GM18508 (cell line): ENCODE measurements at regions not wholly inside any gene's neighbourhood (a gene's known extent, or its start where the extent isn't known, plus 50 kb on each side); places are given as distances from the start of the nearest gene placed in this dataset.

Source experiments
- ATAC-seq: cut with Tn5 transposase; IDR thresholded peaks from one replicate; pipeline ENCODE4 v1.9.1; 2021; ENCODE audit warnings: moderate number of reproducible peaks; ENCODE audit not compliant: insufficient read depth, unreplicated experiment

DNA sequence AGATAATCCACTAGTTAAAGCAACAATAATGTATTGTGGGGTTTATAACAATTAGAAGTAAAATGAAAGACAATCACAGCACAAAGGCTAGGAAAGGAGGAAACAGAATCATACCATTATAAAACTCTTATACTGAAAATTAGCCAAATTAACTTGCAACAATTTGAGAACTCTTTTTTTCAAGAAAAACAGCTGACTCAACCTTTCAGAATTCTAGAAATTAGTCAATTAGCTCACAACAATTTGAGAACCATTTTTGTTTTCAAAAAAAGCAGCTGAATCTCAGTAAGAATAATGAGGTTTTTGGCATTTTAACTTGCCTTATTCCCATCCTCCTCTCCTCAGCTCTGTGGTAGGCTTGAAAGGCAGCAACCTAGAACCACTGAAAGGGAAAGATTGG is 269.9 kb downstream of the NPR3 start:
- no peak for ATAC-seq

DNA sequence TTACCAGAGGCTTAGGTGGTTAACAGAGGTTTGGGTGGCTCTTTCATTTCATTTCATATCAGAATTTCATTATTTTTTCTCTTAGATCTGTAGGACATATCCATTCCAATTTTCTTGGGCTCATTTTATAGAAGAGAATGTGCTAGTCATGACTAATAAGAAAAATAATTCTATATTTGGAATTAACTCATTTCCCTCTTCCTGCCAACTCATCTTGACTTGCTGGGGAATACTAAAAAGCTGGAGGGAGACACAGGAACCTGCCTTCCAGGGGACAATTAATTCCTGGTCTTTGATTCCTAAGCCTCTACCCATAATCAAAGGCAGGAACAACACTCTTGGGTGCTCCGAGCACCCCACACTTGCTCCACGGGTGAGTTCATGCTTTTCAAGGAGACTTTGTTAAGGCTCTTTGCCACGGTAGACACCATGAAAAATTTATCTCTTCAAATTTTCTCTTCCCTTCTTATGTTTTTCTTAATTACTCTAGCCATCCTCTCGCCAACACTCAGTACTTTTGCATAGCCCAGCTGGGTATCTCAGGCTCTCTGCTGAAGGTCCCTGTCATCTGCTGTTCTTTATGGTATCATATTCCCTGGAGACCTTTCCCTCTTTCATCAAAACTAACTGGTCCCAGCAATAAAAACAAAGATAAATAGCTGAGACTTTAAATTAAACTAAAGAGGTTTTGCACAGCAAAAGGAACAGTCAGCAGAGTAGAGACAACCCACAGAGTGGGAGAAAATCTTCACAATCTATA is 273.9 kb downstream of the NPR3 start:
- ATAC-seq = no peak

DNA sequence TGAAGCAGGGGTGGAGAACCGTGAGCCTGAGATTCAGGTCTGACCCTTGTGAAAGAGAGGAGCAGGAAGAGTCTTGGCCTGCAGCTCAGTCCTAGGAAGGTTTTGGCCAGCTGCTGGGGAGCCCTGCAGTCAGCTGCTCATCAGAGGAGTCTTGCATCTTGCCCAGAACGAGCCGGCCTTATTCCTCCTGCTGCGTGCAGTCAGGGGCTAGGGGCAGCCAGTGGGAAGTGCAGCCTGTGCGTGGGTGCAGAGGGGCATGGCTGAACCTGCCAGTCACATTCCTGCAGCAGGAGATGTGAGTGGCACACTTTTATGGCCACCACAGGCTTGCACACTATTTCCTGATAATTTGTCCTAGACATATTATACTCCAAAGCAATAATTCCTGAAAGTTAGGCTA is 278.7 kb downstream of the NPR3 start:
- ATAC-seq = no peak

DNA sequence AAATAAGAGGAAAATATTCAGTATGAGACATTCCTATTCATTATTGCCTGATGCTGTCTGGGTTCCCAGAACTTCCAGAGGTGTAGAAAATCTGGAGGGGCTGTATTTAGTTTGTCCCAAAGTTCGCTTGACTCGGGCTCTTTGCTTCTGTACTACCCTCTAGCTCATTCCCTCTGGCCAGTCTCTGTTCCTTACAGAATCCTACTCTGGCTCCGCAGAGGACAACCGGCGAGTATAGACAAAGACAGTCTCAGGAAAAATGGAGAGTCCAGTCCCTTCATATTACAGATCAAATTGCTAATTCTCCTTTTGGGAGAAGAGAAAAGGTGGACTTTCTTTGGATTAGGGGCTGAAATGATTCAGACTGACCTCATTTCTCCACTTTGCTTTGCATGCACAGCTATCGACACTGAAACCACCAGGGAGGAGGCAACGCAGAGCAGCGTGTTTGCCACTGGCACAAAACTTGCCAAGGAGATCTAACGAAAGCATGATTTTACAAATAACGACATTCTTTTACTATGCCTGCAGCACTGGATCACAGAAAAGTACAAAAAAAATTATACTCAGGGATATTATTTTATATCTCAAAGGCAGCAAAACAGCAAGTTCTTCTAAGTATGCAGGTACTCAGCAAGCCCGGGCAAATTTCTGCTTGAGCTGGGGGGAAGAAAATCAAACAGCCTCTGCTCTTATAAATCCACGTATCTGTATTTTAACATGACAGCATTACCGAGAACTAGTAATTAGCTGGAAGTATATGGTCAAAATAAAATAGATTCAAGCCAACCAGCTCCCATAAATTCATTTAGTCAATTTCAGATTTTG is 279.7 kb downstream of the NPR3 start:
- no peak for ATAC-seq

DNA sequence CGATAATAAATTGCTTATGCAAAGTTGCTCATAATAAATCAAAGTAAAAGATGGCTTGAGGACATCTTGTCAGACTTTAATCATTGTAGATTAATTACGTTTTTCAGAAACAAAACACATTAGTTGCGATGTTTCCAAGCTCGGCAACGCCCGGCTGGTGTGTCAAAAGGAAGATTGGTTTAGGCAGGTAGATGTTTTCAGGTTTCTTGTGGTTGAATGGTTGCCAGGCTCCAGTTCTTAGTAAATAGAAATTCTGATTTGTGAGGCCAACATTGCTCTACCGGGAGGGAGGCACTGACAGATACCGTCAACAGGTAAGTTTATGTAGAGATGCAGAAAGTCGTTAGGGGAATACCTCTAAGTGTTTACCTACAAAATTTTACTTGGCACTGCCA is 280.3 kb downstream of the NPR3 start:
- no peak for ATAC-seq

DNA sequence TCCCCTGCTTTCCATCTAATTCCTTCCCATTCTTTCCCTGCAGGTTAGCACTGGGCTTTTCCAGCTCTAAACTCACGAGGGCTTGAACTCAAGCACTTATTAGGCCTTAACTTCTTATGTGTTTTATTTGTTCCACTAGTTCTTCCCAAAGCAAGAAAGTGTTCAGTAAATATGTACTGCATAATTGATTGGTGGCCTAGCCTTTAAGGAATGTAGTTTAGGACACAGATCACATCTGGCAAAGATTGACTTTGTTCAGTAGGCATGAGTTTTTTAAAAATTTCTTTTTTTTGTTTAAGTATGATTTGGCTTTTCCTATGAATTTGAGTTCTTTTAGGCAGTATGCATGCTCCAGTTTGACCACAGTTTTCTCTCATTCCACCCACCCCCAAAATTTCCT is 285.2 kb downstream of the NPR3 start:
- no peak for ATAC-seq

DNA sequence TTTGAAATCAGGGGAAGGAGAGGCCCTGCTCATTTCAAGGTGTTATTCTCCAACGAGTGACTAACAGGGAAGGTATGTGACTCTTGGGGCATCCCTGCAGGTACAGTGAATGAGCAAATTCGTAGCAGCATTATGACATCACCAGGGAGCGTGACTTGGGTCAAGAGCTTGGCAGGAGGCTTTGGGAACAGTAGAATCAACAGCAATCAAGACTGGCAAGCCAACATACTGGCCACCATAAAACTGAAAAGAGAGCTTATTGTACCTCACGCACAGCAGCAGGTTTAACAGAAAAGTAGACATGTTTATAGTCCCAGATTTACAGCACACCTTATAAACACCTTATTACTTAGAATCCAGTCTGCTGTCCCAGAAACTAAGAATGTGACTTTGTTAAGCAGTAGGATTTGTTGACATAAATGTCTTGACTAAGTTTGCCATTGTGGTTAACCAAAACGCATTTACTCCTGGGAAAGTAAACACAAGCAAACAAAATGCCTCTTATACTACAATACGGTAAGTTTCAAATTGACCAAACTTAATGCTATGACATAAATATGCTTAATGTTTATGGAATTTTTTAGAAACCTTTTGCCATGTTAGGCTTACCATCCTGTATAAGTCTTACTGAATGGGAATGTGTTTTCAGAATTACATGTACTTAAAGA is 297.8 kb downstream of the NPR3 start:
- ATAC-seq = no peak

DNA sequence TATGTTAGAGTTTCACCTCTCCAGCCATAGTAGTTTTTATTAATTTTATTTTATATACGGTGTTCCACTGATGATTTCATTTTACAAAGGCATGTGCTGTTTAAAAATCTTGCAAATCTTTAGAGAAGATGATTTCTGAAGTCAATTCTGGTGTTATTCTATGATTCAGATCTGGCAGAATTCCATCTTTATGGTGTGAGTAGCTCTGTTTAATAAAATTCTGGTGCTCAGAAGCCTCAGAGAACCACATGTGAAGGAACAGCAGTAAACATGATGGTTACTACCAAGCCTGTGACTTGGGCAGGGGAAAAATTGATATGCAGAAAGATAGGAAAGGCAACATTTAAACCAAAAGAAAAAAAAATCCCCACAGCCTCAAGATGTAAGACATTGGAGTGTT is 299.7 kb downstream of the NPR3 start:
- ATAC-seq = no peak

DNA sequence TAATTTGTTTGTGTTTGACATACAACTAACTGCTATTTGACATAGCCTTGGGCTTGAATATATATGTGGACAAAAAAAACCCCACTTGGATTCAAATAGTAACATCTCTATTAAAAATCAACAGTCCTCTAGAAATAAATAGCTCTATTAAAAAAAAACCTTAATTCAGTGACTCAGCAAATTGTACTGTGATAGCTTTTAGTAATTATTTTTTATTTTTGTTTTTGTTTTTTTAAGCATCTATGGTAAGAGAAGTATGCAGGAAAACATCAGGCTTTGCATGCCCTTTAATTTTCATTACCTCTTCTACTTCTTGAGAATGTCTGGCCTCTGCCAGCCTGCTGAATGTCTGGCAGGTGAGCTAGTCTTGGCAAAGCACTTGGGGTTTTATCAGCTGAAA is 300.7 kb downstream of the NPR3 start:
- ATAC-seq = no peak

DNA sequence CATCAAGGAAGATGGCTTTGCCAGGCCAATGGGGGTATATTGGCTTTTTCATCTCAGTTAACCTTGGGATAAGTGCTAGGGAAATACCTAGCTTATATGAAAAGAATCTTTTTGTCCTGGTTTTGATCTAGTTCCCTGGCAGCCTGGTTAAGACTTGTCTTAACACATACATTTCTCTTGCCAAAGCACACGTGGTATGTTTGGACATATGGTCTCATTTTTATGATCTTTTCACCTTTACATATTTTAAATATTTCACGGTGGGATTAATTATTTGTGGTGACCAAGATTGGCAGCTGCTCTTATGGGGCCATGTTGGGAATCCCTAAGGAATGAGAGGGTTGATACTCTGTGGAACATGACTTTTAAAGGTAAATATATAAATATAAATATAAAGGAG is 312.5 kb downstream of the NPR3 start:
- no peak for ATAC-seq

DNA sequence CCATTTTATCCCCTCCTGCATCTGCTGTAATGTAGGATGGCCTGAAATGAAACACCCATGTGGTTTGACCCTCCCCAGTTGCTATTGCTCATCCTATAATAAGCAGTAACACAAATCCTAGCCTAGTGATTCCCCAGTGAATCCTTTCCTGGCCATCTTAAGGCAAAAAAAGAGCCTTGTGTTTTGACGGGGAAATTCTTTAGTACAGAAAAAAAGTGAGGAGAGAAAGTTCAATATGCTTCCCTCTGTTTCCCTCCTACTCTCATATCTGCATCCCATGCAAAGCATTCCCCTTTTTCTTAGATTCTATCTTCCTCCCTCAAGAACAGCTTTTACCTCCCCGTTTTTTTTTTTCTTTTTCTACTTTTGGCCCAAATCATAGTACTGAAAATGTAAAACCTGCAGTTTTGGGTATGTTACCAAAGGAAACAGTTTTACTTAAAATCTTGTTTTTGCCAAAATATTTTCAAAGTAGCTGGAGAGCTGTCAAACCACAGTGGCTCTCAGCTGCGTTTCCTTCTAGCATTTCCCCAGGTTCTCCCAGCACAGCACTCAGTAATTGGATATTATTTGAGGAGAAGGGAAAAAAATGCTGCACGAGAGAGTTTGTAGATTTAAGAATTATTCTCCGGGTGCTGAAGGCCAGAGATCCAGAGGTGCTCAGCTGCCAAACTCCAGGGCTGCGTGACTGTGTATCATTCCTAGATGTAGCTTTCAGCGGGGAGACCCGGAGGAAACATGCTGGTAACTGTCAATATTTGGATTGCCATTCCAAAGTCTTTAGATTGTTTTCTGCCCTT is 321.4 kb downstream of the NPR3 start:
- ATAC-seq = no peak

DNA sequence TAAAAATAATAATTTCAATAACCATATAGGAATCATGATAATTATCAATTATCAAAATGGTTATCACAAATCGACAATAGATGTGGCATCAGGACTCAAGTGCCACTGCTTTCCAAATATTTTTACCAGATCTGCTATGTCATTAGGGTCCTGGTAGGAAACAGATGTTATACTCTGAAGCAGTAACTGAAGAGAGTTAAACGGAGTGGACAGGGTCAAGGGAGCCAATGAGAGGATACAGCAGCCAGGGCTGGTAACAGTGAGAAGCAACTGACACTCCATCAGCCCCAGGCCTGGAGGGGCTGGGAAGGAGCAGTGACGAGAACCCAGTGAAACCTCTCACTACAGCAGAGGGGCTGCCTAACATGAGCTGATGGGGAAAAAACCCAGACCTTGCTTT is 322.4 kb downstream of the NPR3 start:
- ATAC-seq = no peak

DNA sequence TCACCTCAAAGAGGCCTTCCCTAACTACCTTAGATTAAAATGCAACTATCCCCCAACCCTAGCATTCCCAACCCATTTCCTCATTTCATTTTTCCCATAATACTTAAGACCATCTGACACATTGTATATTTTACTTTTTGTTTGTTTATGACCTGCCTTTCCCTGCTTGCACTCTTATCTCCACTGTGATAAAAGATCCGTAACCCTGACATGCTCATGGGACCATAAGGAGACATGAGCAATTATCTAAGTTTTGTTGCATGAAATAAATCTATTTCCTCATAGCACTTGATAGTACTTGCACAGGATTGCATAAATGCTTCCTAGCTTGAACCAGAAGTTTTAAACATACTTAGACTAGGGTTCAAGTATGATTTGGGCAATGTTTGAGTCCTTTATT is 323.7 kb downstream of the NPR3 start:
- no peak for ATAC-seq

DNA sequence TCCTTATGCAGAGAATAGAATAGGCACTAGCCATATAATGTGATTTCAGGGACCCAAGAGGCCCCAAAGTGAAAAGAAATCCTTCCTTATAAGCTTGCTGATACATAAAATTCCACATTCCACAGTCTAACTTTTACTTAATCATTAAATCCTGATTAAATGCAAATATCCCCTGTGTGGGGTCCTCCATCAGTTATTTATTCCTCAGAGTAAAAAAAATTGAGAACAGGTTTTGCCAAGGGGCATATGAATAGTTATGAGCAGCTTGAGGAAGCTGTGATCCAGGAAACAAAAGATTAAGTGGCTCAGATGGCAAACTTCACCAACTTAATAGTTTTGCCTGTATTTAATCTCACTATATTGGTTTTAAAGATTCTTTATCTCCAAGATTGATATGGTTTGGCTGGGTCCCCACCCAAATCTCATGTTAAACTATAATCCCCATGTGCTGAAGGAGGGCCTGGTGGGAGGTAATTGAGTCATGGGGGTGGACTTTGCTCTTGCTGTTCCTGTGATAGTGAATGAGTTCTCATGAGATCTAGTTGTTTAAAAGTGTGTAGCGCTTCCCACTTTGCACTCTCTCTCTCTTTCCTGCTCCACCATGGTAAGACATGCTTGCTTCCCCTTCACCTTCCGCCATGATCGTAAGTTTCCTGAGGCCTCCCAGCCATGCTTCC is 324.9 kb downstream of the NPR3 start:
- ATAC-seq = no peak

DNA sequence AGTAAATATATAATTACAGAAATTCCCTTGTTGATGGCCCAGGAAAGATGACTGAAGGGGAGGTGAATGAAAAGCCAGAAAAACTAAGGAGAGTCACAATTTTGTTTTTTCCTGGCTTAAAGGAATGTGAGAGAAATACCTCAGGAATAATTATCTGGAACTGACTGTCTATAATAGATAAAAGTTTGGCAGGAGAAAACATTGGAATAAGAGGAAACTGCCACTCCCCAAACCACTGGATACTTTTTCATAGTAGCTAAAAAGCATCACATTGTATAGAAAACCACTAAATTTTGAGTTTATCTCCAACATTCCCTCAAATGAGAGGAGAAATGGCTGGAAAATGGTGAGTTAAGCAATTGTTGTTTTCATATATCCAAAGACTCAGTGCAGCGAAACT is 326.0 kb downstream of the NPR3 start:
- no peak for ATAC-seq

DNA sequence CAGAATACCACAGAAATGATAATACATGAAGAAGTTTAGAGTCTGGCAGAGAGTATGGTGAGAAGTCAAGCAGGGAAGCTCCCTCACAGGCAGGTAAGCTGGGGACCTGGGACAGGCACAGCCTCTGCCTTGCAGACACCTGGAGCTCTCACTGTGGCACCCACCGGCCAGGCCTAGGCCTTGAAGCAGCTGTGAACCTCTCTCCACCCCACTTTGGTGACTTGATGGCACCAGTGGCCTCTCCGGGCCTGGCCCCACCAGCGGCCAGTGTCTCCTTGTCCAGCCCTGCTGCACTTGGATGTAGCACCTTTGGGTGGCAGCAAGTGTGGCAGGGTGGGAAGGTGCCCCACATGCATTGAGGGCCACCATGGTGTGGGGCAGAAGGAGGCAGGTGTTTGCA is 330.5 kb downstream of the NPR3 start:
- ATAC-seq = no peak

DNA sequence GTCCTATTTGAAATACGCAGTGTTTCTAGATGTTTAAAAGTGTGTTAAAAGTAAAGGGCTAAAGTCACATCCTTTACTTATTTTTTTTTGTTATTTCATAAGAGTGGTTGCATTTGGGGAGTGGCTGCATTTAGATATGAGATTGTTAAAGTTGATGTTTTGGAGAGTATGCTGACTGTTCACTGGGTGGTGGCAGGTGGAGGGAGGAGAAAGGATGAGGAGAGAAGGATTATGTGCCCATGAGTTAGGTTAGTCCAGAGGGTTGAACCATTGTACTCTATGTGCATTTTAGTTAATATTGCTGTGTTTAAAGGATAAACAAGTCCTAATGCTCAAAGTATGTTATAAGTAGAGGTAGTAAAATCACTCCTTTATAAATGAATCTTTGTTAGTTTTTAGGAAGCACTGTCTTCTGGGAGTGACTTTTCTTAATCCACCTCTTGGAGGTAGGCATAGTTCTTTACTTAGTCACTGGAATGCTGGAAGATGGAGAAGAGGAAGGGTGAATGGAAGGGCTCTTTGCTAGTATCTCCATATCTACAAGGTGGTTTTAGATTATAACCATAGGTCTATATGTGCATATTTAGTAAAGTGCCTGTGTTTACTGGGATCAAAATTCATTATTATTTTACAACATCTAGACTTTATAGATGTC is 332.3 kb downstream of the NPR3 start:
- ATAC-seq = no peak

DNA sequence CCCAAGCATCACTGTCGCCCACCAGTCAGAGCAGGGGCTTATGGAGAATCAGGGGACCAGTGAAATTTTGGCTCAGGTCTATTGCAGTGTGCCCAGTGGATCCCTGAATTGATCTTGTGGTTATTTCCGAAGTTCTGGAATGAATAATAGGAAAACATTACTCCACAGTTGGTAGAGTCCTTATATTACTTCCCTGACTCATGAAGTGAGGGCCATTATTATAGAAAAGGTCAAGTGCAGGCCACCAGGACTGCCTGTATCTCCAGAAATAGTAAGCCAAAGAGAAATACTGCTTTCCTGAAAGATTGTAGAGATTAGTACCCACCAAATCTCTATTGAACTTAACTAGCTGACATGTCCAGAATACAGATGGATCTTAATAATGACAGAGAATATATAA is 335.0 kb downstream of the NPR3 start:
- no peak for ATAC-seq

DNA sequence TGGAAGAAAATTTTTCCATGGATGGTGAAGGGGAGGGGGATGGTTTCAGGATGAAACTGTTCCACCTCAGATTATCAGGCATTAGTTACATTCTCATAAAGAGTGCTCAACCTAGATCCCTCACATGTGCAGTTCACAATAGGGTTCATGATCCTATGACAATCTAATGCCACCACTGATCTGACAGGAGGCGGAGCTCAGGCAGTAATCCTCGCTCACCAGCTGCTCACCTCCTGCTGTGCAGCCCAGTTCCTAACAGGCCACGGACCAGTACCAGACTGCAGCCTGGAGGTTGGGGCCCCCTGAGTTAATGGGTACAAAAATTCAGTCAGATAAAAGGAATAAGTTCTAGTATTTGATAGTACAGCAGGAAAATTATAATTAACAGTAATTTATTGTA is 337.2 kb downstream of the NPR3 start:
- no peak for ATAC-seq

DNA sequence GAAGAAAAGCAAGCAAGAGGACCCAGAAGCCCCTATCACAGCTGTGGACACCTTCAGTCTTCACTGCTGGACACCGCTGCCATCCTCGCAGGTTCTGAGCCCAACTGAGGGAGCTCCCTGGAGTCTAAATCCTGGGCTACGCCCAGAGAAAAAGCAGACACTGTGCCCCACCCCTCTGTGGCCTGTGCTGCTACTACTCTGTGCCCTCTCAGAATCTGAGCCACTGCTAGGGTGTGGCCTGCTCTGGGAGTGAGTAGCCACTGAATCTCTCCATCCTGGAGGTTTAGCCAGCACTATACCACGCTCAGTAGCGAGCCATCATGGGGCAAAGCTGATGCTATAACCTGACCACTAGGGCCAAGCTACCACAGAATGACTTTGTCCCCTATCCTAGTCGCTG is 338.2 kb downstream of the NPR3 start:
- no peak for ATAC-seq
